ENCODE measurements at regions not wholly inside any gene's neighbourhood (a gene's known extent, or its start where the extent isn't known, plus 50 kb on each side); places are given as distances from the start of the nearest gene placed in this dataset.
"Not testable (repeated sequence)": the region's sequence is repeated elsewhere in the genome, so short reads cannot be mapped to it uniquely, and the experiment has no call there.

DNA sequence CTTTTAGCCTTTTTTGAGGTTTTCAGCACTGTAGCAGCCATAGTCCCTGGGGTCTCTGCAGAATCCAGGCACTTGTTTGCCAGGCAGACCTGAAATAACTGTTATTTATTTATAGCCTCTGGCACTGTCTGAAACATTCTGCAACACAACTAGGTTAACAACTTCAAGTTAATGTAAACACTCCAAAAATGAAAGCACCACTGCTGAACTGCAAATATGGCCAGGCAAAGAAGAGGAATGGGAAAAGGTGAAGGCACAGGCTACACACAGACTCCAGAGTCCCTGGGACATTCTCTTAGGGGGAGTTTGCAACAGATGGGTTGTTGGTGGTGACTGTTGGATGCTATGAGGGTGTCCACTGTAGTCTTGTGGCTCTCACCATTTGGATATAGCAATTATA is 369.0 kb downstream of the MAT2B start:
- H4K20me1 ChIP-seq (ENCODE audit: insufficient read depth), result no peaks in the 10 kb centered on the region
- H3K27ac ChIP-seq (ENCODE audit: low read length), result no peak overlapping the region
- H3K9me3 ChIP-seq (ENCODE audit: low read length), result no peaks in the 10 kb centered on the region
- no peaks in the 10 kb centered on the region for H3F3A ChIP-seq (ENCODE audit: insufficient read depth, low read length, poor library complexity, severe bottlenecking)
- H3K9ac ChIP-seq (ENCODE audit: low read length), result no peak overlapping the region
- no peak overlapping the region for H3K4me3 ChIP-seq (ENCODE audit: low read length)
- TF ChIP-seq REST (IDR thresholded peaks at IDR 0.05; ENCODE audit: borderline replicate concordance), result no peak
- no peak for TF ChIP-seq EP300 (conservative IDR thresholded peaks at IDR 0.05; ENCODE audit: poor library complexity, severe bottlenecking)
- TF ChIP-seq RAD21 (conservative IDR thresholded peaks at IDR 0.05), result no peak
- no peak for TF ChIP-seq MXI1 (conservative IDR thresholded peaks at IDR 0.05; ENCODE audit: poor library complexity, severe bottlenecking)
- no peak for TF ChIP-seq TAF1 (IDR thresholded peaks at IDR 0.05; ENCODE audit: low read depth)
- TF ChIP-seq, protein P1, sequence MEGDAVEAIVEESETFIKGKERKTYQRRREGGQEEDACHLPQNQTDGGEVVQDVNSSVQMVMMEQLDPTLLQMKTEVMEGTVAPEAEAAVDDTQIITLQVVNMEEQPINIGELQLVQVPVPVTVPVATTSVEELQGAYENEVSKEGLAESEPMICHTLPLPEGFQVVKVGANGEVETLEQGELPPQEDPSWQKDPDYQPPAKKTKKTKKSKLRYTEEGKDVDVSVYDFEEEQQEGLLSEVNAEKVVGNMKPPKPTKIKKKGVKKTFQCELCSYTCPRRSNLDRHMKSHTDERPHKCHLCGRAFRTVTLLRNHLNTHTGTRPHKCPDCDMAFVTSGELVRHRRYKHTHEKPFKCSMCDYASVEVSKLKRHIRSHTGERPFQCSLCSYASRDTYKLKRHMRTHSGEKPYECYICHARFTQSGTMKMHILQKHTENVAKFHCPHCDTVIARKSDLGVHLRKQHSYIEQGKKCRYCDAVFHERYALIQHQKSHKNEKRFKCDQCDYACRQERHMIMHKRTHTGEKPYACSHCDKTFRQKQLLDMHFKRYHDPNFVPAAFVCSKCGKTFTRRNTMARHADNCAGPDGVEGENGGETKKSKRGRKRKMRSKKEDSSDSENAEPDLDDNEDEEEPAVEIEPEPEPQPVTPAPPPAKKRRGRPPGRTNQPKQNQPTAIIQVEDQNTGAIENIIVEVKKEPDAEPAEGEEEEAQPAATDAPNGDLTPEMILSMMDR (IDR thresholded peaks at IDR 0.05; ENCODE audit: poor library complexity, severe bottlenecking), result no peak
- TF ChIP-seq POLR2AphosphoS5 (IDR thresholded peaks at IDR 0.05), result no peak
- no peak for TF ChIP-seq EZH2 (IDR thresholded peaks at IDR 0.05; ENCODE audit: borderline replicate concordance, insufficient read depth, low read length, poor library complexity, severe bottlenecking)
- no peak for TF ChIP-seq SMC3 (conservative IDR thresholded peaks at IDR 0.05; ENCODE audit: poor library complexity)
- no peaks in the 10 kb centered on the region for H3K36me3 ChIP-seq (ENCODE audit: insufficient read depth, low read length)
- H2AFZ ChIP-seq (ENCODE audit: low read depth, low read length), result no peak overlapping the region
- H3K9me2 ChIP-seq (ENCODE audit: insufficient read depth, low read length), result no peaks in the 10 kb centered on the region
- no peaks in the 10 kb centered on the region for H3K27me3 ChIP-seq (ENCODE audit: insufficient read depth, low read depth, low read length)
- no peaks in the 10 kb centered on the region for H3K79me2 ChIP-seq (replicated peaks; ENCODE audit: insufficient read depth, low read length)
- no peak overlapping the region for H3K4me2 ChIP-seq (ENCODE audit: low read length)

DNA sequence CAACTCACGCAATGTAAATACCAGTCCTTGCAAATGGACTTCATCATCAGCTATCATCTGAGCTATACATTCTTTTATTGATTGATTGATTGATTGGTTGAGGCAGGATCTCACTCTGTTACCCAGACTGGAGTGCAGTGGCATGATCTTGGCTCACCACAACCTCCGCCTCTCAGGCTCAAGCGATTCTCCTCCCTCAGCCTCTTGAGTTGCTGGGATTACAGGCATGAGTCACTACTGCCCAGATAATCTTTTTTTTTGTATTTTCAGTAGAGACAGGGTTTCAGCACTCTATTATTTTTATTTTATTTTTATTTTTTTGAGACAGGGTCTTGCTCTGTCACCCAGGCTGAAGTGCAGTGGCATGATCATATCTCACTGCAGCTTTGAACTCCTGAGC is 369.5 kb downstream of the MAT2B start:
- not testable (repeated sequence) for H3K9ac ChIP-seq (ENCODE audit: low read length); H3K27ac ChIP-seq (ENCODE audit: low read length); H3K4me3 ChIP-seq (ENCODE audit: low read length); H4K20me1 ChIP-seq (ENCODE audit: insufficient read depth); H3K36me3 ChIP-seq (ENCODE audit: insufficient read depth, low read length); H2AFZ ChIP-seq (ENCODE audit: low read depth, low read length); H3K9me3 ChIP-seq (ENCODE audit: low read length); H3K27me3 ChIP-seq (ENCODE audit: insufficient read depth, low read depth, low read length); H3K79me2 ChIP-seq (replicated peaks; ENCODE audit: insufficient read depth, low read length); H3K9me2 ChIP-seq (ENCODE audit: insufficient read depth, low read length); H3K4me2 ChIP-seq (ENCODE audit: low read length); H3F3A ChIP-seq (ENCODE audit: insufficient read depth, low read length, poor library complexity, severe bottlenecking)

GRCh38 chr5:163877865-163878264 is 372.4 kb downstream of the MAT2B start:
- TF ChIP-seq MXI1 (conservative IDR thresholded peaks at IDR 0.05; ENCODE audit: poor library complexity, severe bottlenecking), result no peak
- no peak for TF ChIP-seq RAD21 (conservative IDR thresholded peaks at IDR 0.05)
- TF ChIP-seq REST (IDR thresholded peaks at IDR 0.05; ENCODE audit: borderline replicate concordance), result no peak
- TF ChIP-seq POLR2AphosphoS5 (IDR thresholded peaks at IDR 0.05), result no peak
- no peak for TF ChIP-seq EP300 (conservative IDR thresholded peaks at IDR 0.05; ENCODE audit: poor library complexity, severe bottlenecking)
- TF ChIP-seq TAF1 (IDR thresholded peaks at IDR 0.05; ENCODE audit: low read depth), result no peak
- TF ChIP-seq, protein P1 (IDR thresholded peaks at IDR 0.05; ENCODE audit: poor library complexity, severe bottlenecking), result no peak
- H3K4me2 ChIP-seq (ENCODE audit: low read length), result no peak overlapping the region
- H3K9me3 ChIP-seq (ENCODE audit: low read length), result no peaks in the 10 kb centered on the region
- no peaks in the 10 kb centered on the region for H3K79me2 ChIP-seq (replicated peaks; ENCODE audit: insufficient read depth, low read length)
- no peaks in the 10 kb centered on the region for H4K20me1 ChIP-seq (ENCODE audit: insufficient read depth)
- H3K4me3 ChIP-seq (ENCODE audit: low read length), result no peak overlapping the region
- no peaks in the 10 kb centered on the region for H3F3A ChIP-seq (ENCODE audit: insufficient read depth, low read length, poor library complexity, severe bottlenecking)
- H3K9me2 ChIP-seq (ENCODE audit: insufficient read depth, low read length), result no peaks in the 10 kb centered on the region
- H3K9ac ChIP-seq (ENCODE audit: low read length), result no peak overlapping the region
- no peaks in the 10 kb centered on the region for H3K36me3 ChIP-seq (ENCODE audit: insufficient read depth, low read length)
- H3K27me3 ChIP-seq (ENCODE audit: insufficient read depth, low read depth, low read length), result no peaks in the 10 kb centered on the region
- H3K27ac ChIP-seq (ENCODE audit: low read length), result no peak overlapping the region
- H2AFZ ChIP-seq (ENCODE audit: low read depth, low read length), result no peak overlapping the region
